DND-41 (cell line): ENCODE measurements at regions not wholly inside any gene's neighbourhood (a gene's known extent, or its start where the extent isn't known, plus 50 kb on each side); places are given as distances from the start of the nearest gene placed in this dataset.

Source experiments
- EZH2 ChIP-seq: IDR thresholded peaks from 3 replicates; pipeline ENCODE4 v1.6.1; 2012; ENCODE audit warnings: borderline replicate concordance, low read depth, mild to moderate bottlenecking, moderate library complexity, low read length, inconsistent platforms; ENCODE audit not compliant: severe bottlenecking
- TF ChIP-seq, protein P1 (sequence below): IDR thresholded peaks from 2 replicates; pipeline ENCODE4 v1.5.1; 2012; ENCODE audit warnings: borderline replicate concordance, low read length, moderate library complexity, mild to moderate bottlenecking; ENCODE audit not compliant: poor library complexity, severe bottlenecking; ENCODE audit errors: extremely low read depth

DNA sequence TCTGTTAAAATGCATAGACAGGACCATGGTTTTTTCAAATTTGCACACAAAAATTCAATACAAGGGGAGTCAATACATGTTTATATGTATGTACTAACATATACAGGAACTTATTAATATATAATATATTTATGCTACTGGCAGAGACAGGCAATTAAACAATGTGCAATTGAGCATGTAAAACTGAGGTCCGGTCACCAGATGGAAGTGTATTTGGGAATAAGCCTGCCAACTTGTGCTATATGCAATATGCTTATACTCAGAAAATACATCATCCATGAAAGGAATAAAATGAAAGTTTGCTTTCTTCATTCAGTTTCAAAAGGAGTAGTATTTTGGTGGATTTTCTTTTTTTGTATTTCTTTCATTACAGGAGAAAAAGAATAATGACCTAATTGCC lies 640.2 kb upstream of the CXADR start:
- TF ChIP-seq, protein P1, sequence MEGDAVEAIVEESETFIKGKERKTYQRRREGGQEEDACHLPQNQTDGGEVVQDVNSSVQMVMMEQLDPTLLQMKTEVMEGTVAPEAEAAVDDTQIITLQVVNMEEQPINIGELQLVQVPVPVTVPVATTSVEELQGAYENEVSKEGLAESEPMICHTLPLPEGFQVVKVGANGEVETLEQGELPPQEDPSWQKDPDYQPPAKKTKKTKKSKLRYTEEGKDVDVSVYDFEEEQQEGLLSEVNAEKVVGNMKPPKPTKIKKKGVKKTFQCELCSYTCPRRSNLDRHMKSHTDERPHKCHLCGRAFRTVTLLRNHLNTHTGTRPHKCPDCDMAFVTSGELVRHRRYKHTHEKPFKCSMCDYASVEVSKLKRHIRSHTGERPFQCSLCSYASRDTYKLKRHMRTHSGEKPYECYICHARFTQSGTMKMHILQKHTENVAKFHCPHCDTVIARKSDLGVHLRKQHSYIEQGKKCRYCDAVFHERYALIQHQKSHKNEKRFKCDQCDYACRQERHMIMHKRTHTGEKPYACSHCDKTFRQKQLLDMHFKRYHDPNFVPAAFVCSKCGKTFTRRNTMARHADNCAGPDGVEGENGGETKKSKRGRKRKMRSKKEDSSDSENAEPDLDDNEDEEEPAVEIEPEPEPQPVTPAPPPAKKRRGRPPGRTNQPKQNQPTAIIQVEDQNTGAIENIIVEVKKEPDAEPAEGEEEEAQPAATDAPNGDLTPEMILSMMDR, result no peak
- no peak for TF ChIP-seq EZH2
